GM18907 (cell line): ENCODE measurements at regions not wholly inside any gene's neighbourhood (a gene's known extent, or its start where the extent isn't known, plus 50 kb on each side); places are given as distances from the start of the nearest gene placed in this dataset.
"Not testable (repeated sequence)": the region's sequence is repeated elsewhere in the genome, so short reads cannot be mapped to it uniquely, and the experiment has no call there.

ENCODE experiments used
- ATAC-seq: cut with Tn5 transposase; IDR thresholded peaks from one replicate; pipeline ENCODE4 v1.9.1; 2021; ENCODE audit warnings: mild to moderate bottlenecking, moderate library complexity; ENCODE audit not compliant: unreplicated experiment

DNA sequence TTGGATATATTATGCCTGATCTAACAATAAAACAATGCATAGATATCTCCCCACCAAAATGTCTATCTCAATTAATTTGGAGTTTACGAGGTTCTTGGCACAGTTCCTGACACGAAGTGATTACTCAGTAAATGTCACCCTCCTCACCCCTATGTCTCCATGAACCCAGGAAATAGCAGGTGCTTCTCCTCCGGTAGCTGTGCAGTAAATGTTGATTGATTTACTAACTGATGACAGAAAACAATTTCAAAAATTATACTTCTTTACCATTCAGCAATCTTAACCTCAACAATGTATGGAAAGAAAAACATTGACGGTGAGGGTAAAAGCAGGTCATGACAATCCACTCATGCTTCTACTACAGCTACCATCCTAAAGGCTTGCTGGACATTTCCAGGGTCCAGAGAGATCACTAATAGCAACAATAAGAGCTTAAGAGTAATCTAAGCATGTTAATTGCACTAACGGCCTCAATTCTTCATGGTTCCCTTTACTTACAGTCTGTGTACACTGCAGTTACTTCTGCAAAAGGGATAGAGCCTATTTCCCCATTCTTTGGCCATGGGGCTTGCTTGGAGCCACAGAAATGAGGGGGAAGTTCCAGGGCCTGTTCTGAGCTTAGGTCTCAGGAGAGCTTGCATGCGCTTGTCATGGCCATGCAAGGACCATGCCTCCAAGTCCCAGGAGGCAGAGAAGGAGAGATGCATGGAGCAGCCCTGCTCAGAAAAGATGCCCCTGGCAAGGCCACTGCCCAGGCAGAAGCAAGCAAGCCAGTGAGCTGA is 222.6 kb downstream of the ATP6V0E2 start:
- ATAC-seq = not testable (repeated sequence)

DNA sequence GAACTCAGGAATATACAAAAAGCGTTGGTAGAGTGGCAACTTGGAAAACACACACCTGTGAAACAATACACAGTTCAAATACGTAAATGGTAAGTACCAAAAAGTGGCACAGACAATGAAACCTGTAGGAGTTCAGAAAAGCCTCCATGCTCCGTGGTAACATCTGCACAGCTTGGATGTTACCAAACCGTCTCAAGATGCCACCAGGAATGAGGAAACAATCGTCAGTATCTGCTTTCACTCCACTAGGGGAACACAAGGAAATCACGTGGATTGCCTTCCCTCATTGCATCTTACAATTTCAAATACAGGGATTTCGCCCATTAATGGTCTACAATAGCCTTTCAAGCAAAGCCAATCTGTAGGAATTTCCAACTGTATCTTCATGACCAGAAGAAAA is 224.6 kb upstream of the LRRC61 start:
- ATAC-seq = not testable (repeated sequence)

- not testable (repeated sequence) for ATAC-seq
Measured at GRCh38 chr7:150101282-150101681, 221.9 kb upstream of the LRRC61 start.

DNA sequence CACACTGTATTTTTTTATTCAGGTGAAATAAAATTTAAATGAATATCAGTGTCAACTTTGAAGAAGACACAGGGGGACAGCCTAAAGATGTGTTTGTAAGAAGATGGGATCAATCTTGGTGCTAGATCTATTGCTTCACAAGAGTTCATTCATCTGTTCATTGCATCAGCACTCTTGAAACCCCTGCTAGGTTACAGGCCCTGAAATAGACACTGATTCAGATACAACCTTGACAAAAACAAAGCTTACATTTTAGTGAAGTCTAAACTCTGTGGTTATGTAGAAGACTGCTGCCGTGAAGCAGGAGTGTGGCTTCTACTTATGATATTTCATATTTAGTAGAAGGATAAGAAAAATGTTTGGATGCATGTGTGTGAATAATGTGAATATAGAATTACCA is 215.9 kb upstream of the LRRC61 start:
- not testable (repeated sequence) for ATAC-seq

DNA sequence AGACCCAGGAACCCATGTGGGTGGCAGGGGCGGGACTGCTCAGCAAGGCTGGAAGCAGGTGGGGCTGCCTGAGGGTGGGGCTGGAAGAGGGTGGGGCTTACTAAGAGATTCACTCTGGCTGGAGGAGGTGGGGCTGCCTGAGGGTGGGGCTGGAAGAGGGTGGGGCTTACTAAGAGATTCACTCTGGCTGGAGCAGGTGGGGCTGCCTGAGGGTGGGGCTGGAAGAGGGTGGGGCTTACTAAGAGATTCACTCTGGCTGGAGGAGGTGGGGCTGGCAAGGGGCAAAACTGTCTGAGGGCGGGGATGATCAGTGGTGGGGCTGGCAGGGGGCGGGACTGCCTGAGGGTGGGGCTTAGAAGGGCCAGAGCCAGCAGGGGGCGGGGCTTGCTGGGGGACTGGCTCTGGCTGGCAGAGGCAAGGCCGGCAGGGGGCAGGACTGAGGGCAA is 212.8 kb upstream of the LRRC61 start:
- ATAC-seq = not testable (repeated sequence)

DNA sequence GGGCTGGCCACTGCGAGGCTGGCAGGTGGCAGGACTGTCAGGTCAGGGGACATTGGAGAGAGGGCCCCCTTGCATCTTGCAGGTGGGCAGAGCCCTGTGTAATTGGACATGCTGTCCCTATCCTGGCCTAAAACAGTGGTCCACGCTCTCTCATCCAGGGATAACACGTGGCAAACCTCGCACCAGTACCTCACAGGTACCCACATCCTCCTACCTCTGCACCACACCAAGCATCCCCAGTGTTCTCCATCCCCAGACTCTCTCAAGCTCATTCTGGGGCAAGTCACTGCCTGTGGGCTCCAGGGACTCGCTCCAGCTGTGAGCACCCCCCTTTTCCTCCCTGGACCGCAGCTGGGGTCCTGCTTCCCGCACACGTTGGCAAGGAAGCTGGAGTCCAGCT is 212.3 kb upstream of the LRRC61 start:
- not testable (repeated sequence) for ATAC-seq

DNA sequence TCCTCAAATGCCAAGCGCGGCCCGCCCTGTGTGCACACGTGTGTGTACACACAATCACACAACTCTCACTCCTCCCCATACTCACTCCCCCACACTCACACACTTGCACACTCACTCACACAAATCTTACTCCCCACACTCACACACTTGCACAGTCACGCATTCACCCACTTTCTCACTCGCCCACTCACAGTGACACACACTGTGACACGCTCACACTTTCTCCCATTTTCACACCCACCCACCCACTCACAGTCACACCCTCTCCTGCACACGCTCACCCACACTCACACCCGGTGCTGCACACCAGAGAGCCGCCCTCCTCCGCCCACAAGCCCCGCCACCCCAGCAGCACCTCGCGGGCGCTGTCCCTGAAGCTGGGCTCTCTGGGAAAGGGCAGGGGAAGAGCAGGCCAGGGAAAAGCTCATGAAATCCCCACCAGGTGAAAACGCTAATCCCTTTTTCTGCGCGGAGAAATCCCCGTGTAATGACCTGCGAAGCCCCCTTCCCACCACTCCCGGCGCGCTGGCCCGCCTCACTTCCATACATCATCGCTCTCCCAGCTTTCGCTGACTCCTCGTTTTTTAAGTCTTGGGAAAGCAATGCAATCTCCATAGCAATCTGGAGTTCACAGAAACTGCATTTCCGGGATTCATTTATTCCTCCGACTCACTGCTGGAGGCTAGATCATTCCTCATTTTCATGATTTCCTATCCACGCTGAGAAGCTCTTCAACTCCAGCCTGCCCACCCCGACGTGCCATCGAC is 211.6 kb upstream of the LRRC61 start:
- ATAC-seq = not testable (repeated sequence)

DNA sequence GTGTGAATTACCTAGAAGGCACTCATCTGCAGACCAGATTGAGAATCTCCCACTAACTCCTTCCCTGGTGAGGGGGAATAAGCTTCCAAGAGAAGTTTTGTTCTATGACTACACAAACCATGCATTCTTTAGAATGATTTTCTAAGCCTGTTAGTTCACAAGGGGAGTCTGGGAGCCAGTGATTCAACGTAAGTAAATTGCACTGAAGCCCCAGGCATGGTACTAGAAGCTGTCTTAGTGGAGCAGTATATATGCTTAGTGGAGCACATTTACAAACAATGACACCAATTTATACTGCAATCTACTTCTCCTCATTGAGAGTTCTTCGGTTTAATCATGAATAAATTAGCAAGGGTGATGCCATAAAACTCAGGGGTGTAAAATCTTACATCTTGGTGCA is 209.9 kb upstream of the LRRC61 start:
- not testable (repeated sequence) for ATAC-seq

DNA sequence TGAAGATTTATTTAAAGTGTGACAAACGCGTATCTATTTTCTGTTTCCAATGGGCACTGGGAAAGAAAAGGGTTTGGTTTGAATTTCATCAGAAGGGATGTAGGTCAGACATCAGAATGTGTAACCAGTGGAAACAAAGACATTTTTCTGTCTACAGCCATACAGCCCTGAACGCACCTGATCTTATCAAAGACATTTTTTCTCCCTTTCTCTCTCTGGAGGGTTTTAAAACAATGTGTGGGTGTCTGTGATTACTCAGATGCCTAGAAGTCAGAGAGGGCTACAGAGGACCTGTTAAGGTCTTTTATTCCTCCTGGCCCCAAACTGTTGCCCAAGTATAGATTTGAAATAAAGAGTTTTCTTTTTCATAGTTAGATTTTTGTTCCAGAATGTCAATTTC is 208.6 kb upstream of the LRRC61 start:
- ATAC-seq = not testable (repeated sequence)

- ATAC-seq = not testable (repeated sequence)
Measured at GRCh38 chr7:150119966-150120365, 203.2 kb upstream of the LRRC61 start.

DNA sequence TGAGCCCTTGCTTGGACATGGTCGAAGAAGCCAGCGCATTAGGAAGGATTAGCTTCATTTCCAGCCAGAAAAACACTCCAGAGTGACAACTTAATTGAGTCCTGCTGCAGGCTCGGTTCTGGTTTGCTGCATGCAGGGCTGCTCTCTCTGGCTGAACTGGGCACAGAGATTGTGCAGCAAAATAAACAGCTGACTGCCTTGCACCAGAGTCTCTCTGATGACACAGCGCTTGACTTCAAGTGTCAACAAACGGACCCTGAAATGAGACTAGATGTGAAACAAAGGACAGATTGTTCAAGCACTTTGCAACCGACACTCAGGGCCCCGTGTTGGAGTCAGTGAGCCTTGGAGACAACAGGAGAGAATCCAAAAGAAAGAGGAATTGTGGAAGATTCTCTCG is 197.3 kb upstream of the LRRC61 start:
- ATAC-seq = not testable (repeated sequence)

DNA sequence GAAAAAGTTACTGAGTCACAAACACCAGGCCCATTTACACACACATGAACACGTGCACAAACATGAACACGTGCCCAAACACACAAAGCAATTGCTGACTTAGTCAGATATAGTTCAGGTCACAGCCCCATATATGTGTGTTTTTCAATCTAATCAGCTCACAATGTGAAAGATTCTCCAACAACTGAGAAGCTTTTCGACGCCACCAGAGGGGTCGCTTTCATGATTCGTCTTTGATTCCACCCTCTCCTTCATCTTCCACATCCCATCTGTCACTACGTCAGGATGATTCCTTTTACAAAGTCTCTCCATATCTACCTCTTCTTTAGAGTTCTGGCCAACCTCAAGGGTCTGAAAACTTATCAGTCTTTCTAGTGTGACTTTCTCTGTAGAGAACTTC is 188.7 kb upstream of the LRRC61 start:
- not testable (repeated sequence) for ATAC-seq

DNA sequence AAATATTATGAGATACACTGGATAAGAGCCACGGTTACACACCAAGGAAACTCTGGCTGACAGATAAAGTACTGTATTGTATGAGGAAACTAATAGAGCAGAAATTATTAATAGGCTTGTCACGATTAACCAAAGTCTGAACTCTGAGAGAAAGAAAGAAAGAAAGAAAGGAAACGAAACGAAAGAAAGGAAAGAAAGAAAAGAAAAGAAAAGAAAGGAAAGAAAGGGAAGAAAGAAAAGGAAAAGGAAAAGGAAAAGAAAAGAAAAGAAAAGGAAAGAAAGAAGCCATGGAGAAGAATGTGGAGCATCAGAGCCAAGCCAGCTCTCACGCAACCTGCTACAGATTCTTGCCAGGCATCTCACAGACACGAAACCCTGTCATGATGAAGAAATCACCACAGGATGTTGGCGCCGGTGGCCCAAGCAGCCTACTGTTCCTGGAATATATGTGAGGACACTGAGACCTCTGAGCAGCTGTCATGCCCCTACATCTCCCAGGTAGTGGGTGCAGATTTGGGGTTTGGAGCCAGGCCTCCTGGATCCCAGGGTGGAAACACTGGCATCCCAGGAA is 187.4 kb upstream of the LRRC61 start:
- ATAC-seq = not testable (repeated sequence)

GRCh38 chr7:150139840-150140239 is 183.3 kb upstream of the LRRC61 start:
- not testable (repeated sequence) for ATAC-seq

DNA sequence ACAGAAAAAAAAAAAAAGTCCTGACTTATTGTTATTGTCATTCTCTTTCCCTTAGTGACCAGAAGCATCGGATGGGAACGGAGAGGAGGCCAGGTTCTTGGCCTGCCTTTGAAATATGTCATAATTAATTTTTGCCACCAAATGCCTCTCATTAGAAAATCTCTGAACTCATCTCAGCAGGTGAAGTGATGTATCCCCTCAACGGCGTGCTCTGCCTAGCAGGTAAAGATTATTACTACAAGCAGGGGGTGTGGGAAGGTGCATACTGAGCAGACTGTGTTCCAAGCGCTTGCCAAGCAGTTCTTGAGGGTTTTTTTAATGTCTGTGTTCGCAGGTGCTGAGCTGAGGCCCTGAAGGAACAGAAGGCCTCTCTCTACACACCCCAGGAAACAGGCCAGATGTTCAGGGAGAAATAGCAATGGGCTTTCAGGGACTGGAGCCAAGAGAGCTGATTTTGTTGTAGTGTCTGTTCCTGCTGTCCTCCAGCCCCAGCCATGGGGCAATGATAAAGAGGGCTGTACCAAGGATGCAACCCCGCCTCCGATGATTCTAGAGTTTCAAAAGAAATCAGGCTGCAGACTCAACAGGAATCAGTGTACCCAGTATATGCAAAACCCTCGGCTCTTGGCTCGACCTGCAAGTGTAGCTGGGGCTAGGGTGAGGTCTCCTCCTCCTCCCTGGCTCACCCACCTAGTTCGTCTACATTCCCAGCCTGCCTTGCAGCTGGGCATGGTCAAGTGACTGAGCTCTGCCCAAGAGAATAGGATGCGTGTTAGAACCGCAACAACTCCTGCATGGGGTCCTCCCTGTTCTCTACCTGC is 181.4 kb upstream of the LRRC61 start:
- not testable (repeated sequence) for ATAC-seq

- not testable (repeated sequence) for ATAC-seq
Measured at GRCh38 chr7:150146124-150146523, 177.0 kb upstream of the LRRC61 start.

DNA sequence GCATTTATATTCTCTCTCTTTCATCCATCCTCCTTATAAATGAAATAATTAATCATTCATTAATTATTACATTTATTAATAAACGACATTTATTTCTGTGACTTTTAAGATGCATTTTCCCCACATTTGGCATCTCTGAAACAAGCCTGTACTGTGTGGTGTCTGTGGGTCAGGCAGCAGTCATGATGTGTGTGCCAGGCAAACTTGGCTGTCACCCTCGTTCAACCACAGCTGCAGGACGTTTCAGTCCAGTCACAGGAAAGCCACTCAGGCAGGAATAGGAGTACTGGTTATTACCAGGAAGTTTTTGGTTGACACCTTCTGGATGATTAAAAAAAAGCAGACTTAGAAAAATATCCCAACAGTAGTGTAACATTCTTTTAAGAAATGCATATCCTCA is 175.6 kb upstream of the LRRC61 start:
- not testable (repeated sequence) for ATAC-seq

- ATAC-seq = not testable (repeated sequence)
Measured at GRCh38 chr7:150156015-150156414, 167.1 kb upstream of the LRRC61 start.

DNA sequence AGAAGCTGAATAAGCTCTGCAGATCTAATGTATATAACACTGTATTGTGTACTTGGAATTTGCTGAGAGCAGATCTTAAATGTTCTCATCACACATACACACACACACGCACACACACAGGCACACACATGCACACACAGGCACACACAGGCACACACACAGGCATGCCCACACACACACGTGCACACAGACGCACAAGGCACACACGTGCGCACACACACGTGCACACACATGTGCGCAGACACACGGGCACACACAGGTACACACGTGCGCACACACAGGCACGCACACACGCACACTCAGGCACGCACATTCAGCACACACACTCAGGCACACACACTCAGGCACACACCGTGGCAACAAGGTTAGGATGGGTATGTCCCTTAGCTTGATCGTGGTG is 164.5 kb upstream of the LRRC61 start:
- not testable (repeated sequence) for ATAC-seq

GRCh38 chr7:150169515-150169914 is 153.6 kb upstream of the LRRC61 start:
- not testable (repeated sequence) for ATAC-seq
